ENCODE measurements at regions not wholly inside any gene's neighbourhood (a gene's known extent, or its start where the extent isn't known, plus 50 kb on each side); places are given as distances from the start of the nearest gene placed in this dataset.

DNA sequence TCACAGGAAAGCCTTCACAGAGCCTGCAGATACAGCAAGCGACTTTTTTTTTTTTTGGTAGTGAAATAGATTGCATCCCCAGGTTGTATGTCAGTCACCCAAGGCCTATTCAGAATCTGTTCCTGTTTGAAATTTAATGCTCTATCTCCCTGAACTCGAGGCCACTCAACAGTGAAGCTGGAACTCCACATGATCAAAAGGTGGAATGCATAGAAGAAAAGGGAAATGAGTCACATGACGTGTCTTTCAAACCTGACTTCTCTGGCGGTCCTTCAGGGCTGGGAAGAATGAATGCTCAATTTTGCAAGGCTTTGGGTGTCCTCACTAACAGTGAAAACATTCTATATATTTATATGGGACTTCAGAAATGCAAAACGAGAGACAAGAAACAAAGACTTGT is 88.4 kb upstream of the B3GAT2 start:
- no peaks in the 10 kb centered on the region for H3K4me1 ChIP-seq

DNA sequence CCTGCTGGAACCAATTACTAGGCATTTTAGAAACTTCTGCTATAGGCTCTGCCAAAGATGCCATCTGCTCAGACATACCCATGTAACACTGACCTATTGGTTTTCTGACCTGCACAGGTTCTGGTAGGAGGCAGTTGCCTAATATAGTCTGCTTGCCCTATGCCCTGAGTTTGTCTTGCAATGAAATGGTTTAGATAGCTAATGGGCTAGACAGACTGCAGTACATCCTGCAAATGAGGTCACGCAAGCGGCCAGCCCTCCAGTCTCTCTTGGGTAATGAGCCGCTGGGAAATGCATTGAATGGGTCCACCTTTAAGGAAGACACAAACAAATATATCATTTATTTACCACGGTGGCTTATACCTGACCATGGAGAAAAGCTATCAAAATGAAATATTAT is 90.6 kb upstream of the B3GAT2 start:
- Histone ChIP-seq H3K9me3 (no peaks in the 10 kb centered on the region), H3K27me3 (replicated peaks in 1 of 7) (no peaks in the 10 kb centered on the region), H3K36me3 (no peaks in the 10 kb centered on the region), H3K27ac (no peak overlapping the region), H3K4me3 (no peak overlapping the region), H3K4me1 (no peaks in the 10 kb centered on the region)
- WGBS, 5 donors, result 80 to 94% (median 92%) methylated on average over 4 of the region's 4 CpGs
- TF ChIP-seq POLR2AphosphoS5 (IDR thresholded peaks at IDR 0.05), result no peak
- TF ChIP-seq, protein P1, sequence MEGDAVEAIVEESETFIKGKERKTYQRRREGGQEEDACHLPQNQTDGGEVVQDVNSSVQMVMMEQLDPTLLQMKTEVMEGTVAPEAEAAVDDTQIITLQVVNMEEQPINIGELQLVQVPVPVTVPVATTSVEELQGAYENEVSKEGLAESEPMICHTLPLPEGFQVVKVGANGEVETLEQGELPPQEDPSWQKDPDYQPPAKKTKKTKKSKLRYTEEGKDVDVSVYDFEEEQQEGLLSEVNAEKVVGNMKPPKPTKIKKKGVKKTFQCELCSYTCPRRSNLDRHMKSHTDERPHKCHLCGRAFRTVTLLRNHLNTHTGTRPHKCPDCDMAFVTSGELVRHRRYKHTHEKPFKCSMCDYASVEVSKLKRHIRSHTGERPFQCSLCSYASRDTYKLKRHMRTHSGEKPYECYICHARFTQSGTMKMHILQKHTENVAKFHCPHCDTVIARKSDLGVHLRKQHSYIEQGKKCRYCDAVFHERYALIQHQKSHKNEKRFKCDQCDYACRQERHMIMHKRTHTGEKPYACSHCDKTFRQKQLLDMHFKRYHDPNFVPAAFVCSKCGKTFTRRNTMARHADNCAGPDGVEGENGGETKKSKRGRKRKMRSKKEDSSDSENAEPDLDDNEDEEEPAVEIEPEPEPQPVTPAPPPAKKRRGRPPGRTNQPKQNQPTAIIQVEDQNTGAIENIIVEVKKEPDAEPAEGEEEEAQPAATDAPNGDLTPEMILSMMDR (IDR thresholded peaks at IDR 0.05 in 8 of 11, conservative IDR thresholded peaks at IDR 0.05 in 3 of 11), result no peak
- no peak for TF ChIP-seq POLR2A (IDR thresholded peaks at IDR 0.05)
- intact Hi-C loops (cut with DNase I; ENCODE audit: low total_unique reads), result no loop called here
- no peak for DNase-seq

More for the DNA sequence above, 88.4 kb upstream of the B3GAT2 start:
- WGBS, 5 donors, result 70 to 73% (median 73%) methylated on average over 5 of the region's 5 CpGs
- TF ChIP-seq, protein P1 (IDR thresholded peaks at IDR 0.05 in 8 of 11, conservative IDR thresholded peaks at IDR 0.05 in 3 of 11), result no peak
- TF ChIP-seq POLR2A (IDR thresholded peaks at IDR 0.05) (no peak), POLR2AphosphoS5 (IDR thresholded peaks at IDR 0.05) (no peak)
- H3K4me3 ChIP-seq, result no peak overlapping the region
- DNase-seq, result no peak
- H3K27me3 ChIP-seq (replicated peaks in 1 of 7), result no peaks in the 10 kb centered on the region
- no peak overlapping the region for H3K27ac ChIP-seq
- intact Hi-C loops (cut with DNase I; ENCODE audit: low total_unique reads), result no loop called here
- H3K9me3 ChIP-seq, result no peaks in the 10 kb centered on the region
- no peaks in the 10 kb centered on the region for H3K36me3 ChIP-seq

DNA sequence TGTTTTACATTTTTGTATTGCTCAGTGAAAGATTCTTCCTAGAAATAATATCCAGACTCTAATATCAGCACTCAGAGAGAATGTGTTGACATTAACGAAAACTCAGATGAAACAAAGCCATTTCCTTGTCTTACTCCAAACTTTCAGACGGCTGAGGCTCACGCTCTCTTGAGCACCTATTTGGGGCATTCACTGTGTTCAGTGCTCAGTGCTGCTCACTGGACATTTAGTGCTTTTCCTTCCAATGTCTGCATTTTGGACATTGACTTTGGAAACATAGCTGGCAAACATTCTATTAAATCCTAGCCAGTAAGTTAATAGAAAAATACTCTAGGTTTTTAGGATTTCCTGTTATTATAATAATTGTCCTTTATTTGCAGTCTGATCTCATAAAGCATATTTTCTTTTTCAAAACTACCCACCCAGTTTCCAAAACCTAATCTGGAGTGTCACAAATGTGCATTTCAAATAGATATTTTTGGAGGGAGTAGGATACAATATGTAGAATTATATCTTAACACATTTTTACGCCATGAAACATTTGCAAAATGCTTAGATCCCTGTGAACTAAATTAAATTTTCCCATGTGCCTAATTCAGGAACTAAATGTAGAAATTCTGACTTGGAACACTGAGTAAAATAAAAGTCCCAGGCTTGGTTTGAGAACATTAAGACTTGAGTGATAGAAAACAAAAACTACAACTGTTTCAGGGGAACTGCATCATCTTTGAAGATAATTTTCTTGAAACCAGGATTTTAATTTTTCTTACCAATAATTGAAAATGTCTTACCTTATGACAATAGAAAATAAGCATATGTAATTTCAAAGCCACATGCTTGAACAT is 91.7 kb upstream of the B3GAT2 start:
- WGBS, 5 donors, result 87 to 91% (median 88%) methylated on average over 4 of the region's 4 CpGs
- H3K9me3 ChIP-seq, result no peaks in the 10 kb centered on the region
- no peaks in the 10 kb centered on the region for H3K27me3 ChIP-seq (replicated peaks in 1 of 7)
- no peak for DNase-seq
- no peaks in the 10 kb centered on the region for H3K36me3 ChIP-seq
- H3K4me1 ChIP-seq, result no peaks in the 10 kb centered on the region
- H3K4me3 ChIP-seq, result no peak overlapping the region
- TF ChIP-seq POLR2A (IDR thresholded peaks at IDR 0.05), result no peak
- no peak for TF ChIP-seq POLR2AphosphoS5 (IDR thresholded peaks at IDR 0.05)
- TF ChIP-seq, protein P1 (IDR thresholded peaks at IDR 0.05 in 8 of 11, conservative IDR thresholded peaks at IDR 0.05 in 3 of 11), result no peak
- no peak overlapping the region for H3K27ac ChIP-seq
- intact Hi-C loops (cut with DNase I; ENCODE audit: low total_unique reads), result no loop called here

DNA sequence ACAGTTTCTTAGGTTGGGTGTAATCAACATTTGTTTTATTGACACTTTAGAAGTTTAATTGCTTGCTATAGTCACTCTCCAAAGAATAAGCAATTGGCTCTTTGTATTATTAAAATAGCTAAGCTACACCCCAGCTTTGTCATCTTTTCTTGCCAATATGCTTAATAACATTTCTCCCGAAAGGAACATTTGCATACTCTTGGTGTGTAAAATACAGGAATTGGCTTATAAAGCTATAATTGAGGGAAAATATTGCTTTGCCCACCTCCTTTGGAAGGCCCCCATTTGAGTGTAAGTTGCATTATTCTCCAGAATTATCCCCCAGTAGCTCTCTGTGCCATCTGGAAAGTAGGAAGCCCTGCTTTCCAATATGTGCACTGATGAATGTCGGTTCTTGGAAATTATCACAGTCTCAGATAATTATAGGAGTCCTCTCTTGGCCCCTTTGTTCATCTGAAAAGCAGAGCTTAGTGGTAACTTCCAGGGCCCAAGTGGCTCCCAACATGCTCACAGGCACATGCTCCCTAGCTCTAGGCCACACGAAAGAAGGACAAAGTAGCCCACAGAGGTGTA is 92.4 kb upstream of the B3GAT2 start:
- intact Hi-C loops (cut with DNase I; ENCODE audit: low total_unique reads), result no loop called here
- Histone ChIP-seq H3K36me3 (no peaks in the 10 kb centered on the region), H3K27me3 (replicated peaks in 1 of 7) (no peaks in the 10 kb centered on the region), H3K27ac (no peak overlapping the region), H3K4me1 (no peaks in the 10 kb centered on the region), H3K4me3 (no peak overlapping the region), H3K9me3 (no peaks in the 10 kb centered on the region)
- WGBS, 5 donors, result 76 to 96% (median 92%) methylated on average over 3 of the region's 3 CpGs
- TF ChIP-seq, protein P1 (IDR thresholded peaks at IDR 0.05 in 8 of 11, conservative IDR thresholded peaks at IDR 0.05 in 3 of 11), result no peak
- TF ChIP-seq POLR2A (IDR thresholded peaks at IDR 0.05) (no peak), POLR2AphosphoS5 (IDR thresholded peaks at IDR 0.05) (no peak)
- no peak for DNase-seq
